Suppressor macrophage treated with lipopolysaccharide for 1 hour (primary cell): ENCODE measurements at regions not wholly inside any gene's neighbourhood (a gene's known extent, or its start where the extent isn't known, plus 50 kb on each side); places are given as distances from the start of the nearest gene placed in this dataset.
"Not testable (repeated sequence)": the region's sequence is repeated elsewhere in the genome, so short reads cannot be mapped to it uniquely, and the experiment has no call there.

Experiments
- DNase-seq, 3 donors: peaks; one replicate each; pipeline ENCODE4 v3.0.0-alpha.2; 2020 to 2022

GRCh38 chr2:51368250-51368649 is 336.3 kb upstream of the NRXN1 start:
- DNase-seq: no peak

GRCh38 chr2:51350100-51350499 is 318.2 kb upstream of the NRXN1 start:
- no peak for DNase-seq

GRCh38 chr2:51344886-51345285 is 313.0 kb upstream of the NRXN1 start:
- DNase-seq: no peak

GRCh38 chr2:51335087-51336058 is 303.4 kb upstream of the NRXN1 start:
- no peak for DNase-seq

GRCh38 chr2:51329512-51329911 is 297.6 kb upstream of the NRXN1 start:
- no peak for DNase-seq

GRCh38 chr2:51324051-51324450 is 292.1 kb upstream of the NRXN1 start:
- no peak for DNase-seq

GRCh38 chr2:51322613-51323012 is 290.7 kb upstream of the NRXN1 start:
- no peak for DNase-seq

- DNase-seq: no peak
These were observed 272.4 kb upstream of the NRXN1 start for GRCh38 chr2:51304311-51304710.

- DNase-seq: no peak
These were observed 269.4 kb upstream of the NRXN1 start for GRCh38 chr2:51301381-51301780.

GRCh38 chr2:51299370-51299769 is 267.4 kb upstream of the NRXN1 start:
- DNase-seq: no peak

GRCh38 chr2:51297488-51297887 is 265.6 kb upstream of the NRXN1 start:
- DNase-seq: no peak

- DNase-seq: no peak
These were observed 261.8 kb upstream of the NRXN1 start for GRCh38 chr2:51293566-51294200.

- no peak for DNase-seq
These were observed 260.0 kb upstream of the NRXN1 start for GRCh38 chr2:51291762-51292551.

GRCh38 chr2:51290725-51291124 is 258.8 kb upstream of the NRXN1 start:
- DNase-seq: no peak

- DNase-seq: no peak
These were observed 257.1 kb upstream of the NRXN1 start for GRCh38 chr2:51289045-51289444.

- DNase-seq: no peak
These were observed 236.3 kb upstream of the NRXN1 start for GRCh38 chr2:51268191-51268590.

- no peak for DNase-seq
These were observed 233.6 kb upstream of the NRXN1 start for GRCh38 chr2:51265539-51265938.

GRCh38 chr2:51263951-51264350 is 232.0 kb upstream of the NRXN1 start:
- DNase-seq: no peak

GRCh38 chr2:51263101-51263500 is 231.2 kb upstream of the NRXN1 start:
- DNase-seq: not testable (repeated sequence)

GRCh38 chr2:51258301-51258700 is 226.4 kb upstream of the NRXN1 start:
- DNase-seq: no peak

- DNase-seq: no peak
These were observed 224.8 kb upstream of the NRXN1 start for GRCh38 chr2:51256736-51257135.

- DNase-seq: no peak
These were observed 219.4 kb upstream of the NRXN1 start for GRCh38 chr2:51251356-51251755.

- DNase-seq: no peak
These were observed 215.4 kb upstream of the NRXN1 start for GRCh38 chr2:51247252-51247805.
